ENCODE measurements at regions not wholly inside any gene's neighbourhood (a gene's known extent, or its start where the extent isn't known, plus 50 kb on each side); places are given as distances from the start of the nearest gene placed in this dataset.
"Not testable (repeated sequence)": the region's sequence is repeated elsewhere in the genome, so short reads cannot be mapped to it uniquely, and the experiment has no call there.

DNA sequence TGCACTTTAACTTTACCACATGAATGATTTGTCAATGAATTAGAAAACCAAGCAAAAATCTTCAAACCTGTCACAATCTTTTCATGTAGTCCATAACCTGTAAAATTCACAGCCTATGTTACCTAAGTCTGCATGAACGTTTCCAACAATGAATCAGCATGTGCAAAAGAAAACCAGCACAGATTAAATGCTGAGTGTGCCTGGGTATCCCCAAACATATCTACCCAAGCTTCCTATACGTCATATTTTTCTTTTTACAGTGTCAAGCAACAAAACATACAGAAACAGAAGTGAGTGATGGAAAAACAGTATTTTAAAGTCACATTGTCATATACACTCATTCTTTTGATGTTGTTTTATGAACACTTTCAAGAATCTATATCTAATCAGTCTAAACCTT lies 713.5 kb downstream of the RFPL4B start:
- no peak for DNase-seq

DNA sequence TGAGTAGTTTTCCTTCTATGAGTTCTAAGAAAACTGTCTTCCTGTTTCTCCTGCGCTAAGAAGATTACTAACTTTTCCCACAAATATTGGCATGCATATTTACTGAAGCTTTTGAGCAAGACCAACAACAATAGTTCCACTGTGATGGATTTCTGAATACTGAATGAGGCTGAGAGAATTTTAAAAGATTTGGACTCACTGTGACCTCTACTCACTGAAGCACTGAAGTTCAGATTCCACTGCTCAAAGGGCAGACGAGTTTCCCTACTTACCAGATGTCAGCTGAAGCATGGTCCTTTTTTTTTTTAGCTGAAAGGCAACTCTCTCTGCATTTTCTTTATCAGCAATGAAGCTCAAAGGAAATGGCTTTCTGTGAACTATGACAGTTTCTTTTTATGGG lies 718.5 kb downstream of the RFPL4B start:
- DNase-seq = no peak

DNA sequence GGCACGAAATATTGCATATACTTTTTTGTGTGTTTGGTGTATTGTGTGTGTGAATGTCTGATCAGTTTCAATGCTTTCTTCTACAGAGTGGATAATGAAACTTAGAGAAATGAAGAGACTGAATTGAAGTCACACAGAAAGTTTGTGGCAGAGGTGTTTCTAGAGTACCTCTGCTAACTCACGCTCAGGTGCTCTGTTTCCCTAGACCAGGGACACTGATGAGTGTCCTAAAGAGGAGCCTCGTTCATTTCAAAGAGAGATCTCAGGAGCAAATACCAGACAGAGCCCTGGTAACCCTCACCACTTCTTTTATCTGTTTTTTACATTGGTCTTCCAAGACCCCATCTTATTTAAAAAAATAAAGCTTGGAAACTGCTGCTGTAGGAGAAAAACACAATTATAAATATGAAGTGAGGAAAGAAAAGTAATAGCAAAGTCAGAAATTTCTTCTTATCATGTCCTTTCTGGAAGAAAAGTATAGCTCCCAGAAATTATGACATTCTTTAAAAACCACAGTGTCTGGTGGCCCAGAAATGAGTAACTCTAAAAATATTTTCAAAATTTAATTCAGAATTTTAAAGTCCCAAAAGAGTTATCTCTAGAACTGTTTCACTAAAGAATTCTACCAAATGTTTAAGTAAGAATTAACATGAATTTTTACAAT lies 720.6 kb downstream of the RFPL4B start:
- DNase-seq = no peak

DNA sequence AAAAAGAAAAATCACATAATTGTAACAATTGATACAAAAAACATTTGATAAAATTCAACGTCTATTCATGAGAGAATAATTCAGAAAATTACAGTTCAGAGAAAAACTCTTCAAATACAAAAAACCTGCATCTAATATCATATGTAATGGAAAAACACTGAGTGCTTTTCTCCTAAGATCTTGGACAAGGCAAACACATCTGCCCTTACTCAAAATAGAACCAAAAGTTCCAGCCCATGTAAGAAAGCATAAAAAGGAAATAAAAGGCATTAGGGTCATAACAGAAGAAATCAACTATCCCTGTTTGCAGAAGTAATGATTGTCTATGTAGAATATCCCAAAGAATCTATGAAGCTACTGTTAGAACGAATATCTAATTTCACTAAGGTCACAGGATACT lies 721.4 kb downstream of the RFPL4B start:
- DNase-seq = no peak

DNA sequence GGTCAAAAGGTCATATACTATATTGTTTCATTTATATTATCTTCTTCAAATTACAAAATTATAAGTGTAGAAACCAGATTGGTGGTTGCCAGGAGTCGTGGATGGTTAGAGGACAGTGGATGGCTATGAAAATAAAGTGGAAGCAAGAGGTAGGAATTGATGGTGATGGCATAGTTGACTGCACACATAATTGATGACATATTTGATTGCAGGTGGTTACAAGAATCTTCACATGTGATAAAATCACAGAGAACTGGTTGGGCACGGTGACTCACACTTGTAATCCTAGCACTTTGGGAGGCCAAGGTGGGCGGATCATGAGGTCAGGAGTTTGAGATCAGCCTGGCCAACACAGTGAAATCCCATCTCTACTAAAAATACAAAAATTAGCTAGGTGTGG lies 723.6 kb downstream of the RFPL4B start:
- DNase-seq = not testable (repeated sequence)

DNA sequence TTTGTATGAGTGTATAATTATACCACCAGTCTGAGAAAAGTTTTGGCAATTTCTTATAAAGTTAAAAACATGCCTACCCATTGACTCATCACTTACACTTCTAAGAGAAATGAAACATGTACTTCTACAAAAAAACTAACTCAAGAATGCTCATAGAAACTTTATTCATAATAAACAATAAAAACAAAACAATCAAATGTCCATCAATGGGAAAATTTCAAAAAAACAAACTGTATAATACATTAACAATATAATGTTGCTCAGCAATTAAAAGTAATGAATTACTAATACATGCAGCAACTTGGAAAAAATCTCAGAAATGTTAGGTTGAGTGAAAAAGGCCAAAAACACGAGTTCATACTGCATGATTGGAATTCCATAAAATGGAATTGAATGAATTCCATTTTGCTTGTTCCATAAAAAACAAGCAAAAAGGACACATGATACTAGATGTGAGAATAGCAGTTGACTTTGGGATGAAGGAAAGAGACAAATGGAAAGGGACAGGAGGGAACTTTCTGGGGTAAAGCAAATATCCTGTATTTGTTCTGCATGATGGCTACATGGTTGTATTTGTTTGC lies 726.6 kb downstream of the RFPL4B start:
- DNase-seq = no peak

DNA sequence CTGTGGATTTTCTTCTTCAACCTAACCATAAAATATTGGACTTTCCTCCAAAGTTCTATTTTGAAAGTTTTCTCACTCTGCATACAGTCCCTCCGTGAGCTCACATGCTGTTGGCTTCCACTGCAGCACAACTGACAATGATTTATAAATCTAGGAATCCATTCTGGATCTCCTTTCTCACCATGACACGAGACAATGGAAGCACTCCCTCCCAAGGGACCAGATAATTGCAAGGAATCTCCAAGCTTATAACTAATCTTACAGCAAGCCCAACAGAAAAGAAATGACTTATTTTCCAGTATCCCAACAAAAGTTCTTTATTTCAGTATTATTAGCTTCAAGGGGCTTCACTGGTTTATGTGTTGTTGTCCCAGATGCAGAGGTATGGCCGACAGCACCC lies 729.0 kb downstream of the RFPL4B start:
- no peak for DNase-seq

DNA sequence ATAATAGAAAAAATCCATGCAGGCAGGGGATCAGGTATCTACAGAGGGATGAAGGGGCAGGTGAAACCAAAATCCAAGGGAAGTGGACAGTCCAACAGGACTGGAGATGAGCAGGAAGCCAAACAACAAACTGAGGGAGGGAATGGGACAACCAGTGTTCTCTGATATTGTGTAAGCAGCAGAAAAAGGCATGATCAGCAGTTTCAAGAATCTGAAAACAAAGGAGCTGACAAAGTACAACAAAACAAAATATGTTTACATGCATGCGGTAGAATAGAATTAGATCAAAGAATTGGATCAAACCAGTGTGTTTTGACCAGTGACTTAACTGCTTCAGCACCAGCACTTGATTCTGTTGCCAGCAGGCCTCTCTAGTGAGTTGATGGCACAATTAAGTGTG lies 729.7 kb downstream of the RFPL4B start:
- DNase-seq = no peak

DNA sequence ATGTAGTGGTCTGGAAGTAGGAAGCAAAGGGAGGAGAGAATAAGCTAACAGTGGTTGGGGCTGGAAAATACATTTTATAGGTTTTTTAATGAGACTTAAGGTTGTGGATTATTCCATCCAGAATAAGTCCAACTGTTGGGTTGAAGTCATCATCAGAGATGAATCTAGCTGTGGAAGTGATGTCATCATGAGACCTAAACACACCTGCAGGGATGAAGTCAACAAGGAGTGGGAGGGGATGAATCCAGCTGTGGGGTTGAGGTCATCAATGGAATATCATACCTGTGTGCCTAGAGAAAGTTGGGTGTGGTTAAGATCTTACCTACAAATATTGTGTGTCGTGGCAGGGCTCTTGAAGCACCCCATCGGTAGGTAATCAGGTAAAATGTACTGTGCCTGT lies 730.7 kb downstream of the RFPL4B start:
- no peak for DNase-seq

DNA sequence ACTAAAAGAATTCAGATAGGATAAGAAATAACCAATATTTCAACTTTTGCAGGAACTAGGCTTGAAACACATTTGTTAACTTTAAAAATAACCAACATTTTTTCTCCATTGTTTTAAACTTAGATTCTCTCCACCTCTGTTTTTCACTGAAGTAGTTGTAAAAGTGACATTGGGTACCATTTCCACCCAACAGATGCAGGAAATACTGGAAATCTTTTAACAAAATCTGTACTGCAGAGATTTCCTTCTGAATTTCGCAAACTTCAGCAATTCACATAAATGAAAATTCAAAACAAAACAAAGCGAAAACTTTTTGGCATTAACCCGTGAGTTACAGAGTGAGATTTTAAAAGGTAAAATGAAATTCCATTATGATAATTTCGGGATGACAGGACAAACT lies 731.7 kb downstream of the RFPL4B start:
- DNase-seq = no peak

DNA sequence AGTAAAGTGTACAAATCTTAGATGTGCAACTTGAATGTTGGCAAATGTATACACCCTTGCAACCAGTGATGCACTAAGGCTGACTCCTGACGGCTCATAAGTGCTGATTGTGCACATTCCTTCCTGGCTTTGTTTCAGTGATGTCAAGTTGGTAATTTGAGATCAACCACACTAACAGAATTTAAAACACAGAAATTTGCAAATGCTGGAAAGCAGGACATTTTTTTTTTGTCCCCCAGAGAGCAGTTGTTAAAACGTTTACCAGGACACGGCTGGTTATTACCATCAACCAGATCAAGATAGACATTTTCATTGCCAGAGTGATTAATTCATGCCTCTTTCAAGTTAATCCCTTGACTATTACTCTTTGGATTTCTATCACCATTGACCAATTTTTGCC lies 735.6 kb downstream of the RFPL4B start:
- DNase-seq = no peak

DNA sequence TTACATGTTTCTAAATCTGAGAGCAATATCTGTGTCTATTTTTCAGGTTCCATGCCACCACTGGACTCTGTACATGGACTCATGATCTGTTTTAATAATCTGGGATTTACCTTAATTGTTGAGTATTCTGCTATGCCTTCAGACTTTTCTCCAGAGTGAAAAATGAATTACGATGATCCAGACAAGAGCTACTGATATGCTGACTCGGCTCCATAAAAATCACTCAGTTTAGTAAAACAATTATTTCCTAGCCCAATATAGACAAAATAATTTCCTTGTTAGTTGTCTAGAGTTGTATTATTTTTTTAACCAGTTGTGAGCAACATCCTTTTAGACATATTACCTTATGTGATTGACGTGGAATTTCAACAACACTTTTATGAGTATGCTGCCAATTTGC lies 736.8 kb downstream of the RFPL4B start:
- no peak for DNase-seq

DNA sequence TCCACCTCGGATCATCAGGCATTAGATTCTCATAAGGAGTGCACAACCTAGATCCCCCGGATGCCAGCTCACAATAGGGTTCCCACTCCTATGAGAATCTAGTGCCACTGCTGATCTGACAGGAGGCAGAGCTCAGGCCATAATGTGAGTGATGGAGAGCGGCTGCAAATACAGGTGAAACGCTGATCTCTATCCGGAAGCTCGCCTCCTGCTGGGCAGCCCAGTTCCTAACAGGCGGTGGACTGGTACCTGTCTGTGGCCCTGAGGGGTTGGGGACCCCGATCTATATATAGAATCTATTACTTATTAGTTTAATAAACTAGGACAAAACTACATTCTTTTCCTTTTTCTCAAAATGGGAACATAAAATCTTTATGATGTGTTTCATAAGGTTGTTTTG lies 741.9 kb downstream of the RFPL4B start:
- DNase-seq = no peak

DNA sequence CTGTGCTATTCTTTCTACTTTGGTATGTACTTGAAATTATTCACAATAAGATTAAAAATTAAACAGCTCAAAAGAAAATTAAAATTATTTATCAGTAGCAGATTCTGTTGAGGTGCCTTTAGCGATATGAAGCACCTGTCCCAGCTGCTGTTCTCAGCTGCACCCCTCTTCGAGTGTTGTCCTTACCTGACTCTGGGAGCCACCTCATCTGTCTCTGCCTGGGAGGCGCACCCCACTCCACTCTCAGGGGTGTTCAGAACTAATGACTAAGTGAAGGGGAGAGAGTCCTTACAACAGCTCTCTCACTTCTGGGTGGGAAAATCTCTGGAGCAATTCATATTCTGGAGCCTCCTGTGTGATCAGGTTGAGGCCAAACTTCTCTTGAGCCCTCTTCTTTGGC lies 745.7 kb downstream of the RFPL4B start:
- no peak for DNase-seq

DNA sequence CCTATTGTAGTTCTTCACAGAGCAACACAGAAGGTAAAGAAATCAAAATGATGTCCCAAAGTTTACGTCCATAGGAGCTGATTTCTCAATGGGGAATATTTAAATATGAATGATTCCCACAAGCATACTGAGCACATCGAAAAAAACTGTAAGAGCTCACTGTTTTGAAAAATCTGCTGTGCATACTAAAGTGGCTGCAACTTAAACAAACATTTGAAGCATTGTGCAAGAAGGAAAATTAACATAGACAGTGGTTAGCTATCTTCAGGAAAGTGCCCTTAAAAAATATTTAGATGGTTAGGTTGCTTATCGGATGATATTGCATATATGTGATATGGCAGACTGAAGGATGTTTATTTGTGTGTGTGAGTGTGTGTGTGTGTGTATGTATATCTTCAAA lies 747.6 kb downstream of the RFPL4B start:
- no peak for DNase-seq

DNA sequence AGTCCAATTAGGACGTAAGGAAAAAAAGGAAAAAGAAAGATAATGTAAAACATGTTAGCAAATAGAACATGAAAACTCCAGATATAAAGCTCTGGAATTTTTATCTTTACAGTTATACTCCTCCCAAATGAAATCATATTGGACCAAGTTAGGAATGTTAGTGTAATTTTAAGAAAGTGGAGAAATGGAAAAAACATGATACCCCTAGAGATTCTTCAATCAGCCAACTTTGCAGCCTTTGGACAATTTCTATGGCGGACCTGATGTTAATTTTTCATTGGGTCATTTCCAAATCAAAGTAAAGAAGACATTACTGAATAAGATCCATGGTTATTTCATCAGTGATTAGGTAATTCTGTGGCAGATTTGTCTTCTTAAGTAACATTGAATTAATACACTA lies 748.7 kb downstream of the RFPL4B start:
- no peak for DNase-seq

DNA sequence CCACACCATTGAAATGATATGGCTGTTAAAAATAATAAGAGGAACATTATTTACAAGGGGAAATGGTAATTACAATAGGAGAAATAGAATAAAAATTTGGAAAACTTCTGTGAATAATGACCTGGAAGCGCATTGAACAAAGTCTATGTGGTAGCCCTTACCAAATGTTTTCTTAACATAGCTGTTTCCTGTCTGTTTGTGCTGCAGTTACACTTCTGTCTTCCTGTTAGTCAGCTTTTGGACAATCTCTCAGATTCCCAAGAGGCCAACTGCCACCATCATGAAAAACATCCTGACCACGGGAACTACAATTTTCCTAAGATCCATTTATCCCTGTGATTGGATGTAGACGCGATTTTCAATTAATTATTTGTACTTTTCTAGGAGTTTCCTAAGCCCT lies 754.4 kb upstream of the MARCKS start:
- DNase-seq = no peak

DNA sequence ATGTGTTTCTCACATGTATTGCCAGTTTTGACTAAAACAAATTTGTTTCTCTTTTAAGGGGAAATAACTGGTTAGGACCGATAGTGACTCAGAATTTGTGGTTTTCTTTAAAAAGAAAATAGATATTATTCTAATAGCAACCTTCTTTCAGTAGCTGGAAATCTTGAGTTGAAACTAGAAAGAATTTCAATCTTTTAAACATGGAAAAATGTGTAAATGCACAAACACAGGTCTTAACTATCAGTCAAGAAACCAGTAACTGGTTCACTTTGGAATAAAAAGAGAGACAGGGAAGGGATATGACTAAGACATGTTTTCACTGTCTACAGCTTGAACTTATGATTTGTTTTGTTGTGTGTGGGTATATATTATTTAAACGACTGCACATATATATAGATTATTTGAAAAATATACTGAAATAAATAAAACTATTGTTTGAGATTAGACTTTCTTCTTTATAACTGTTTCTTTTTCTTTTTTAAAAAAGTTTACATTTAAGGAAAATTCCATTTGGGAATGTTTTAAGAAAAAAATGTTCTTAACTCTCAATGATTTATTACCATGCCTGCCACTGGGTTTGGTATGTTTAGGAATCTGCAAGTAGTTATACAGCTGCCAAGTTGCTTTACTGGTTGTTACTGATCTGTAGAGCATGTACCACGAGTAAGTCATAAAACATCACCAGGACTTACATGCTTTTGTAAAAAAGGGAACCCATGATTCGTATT lies 753.3 kb upstream of the MARCKS start:
- no peak for DNase-seq

DNA sequence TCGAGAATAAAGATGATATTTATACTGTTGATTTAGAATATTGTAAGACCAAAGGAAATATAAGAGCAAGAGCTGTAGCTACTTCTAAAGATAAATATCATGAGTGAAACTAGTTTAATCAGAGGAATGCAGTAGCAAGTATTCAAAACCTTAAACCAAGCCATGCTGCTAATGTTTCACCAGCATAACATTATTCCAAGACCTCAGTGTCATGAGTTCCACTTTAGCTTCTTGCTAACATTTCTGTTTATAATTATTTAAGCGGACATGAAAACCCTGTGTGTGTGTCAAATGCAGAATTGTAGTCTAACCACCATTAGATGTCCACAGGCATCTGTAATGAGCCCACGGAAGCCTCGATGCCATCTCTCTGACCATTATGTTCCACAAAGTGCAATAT lies 752.6 kb upstream of the MARCKS start:
- no peak for DNase-seq

DNA sequence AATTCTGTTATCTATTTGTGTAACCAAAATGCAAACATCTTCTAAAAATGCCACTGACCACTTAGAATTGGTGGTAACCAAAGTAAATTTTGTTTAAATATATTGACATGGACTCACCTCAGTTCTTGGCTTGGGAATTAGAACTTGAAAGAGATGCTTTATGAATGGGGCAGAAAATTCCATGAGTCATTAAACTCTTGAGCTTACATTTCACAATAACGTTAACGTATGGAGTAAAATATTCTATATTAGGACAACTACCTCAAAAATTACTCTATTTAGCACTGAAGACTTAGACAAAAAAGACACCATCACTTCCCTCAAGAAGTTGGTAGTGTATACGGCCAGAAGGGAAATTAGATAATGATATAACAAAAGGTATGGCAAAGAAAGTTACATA lies 752.2 kb upstream of the MARCKS start:
- no peak for DNase-seq

DNA sequence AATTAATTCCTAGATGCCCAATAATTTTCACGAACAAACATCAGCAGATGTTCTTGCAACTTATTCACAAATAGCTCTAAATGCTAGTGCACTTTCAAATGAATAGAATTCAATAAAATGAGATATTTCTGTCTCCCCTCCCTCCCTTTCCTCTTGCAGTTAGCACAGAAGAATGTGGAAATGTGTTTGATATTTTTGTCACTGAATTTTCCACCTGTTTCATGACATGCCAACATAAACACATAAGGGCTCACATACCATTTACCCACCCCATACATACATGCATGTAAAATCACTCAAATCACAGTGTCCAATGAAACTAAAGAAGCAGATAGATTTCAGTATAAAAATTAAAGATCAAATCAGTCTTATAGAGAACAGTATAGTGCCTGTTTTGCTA lies 746.9 kb upstream of the MARCKS start:
- DNase-seq = no peak

DNA sequence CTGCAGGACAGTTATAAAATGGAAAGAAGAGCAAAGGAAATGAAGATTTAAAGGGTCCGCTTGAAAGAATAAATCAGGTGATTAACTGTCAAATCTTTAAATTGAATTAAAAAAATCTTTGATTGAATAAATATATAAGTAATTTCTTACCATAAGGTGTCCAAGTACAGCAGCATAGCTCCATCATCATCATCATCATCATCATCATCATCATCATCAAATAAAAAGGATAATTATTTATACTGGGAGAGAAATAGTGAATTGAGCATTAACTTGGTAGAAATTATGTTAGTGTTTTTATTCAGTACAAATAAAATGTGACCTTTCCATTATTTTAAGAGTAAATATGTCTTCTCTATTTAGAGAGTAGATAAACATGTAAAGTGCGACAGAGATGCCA lies 745.6 kb upstream of the MARCKS start:
- DNase-seq = no peak

DNA sequence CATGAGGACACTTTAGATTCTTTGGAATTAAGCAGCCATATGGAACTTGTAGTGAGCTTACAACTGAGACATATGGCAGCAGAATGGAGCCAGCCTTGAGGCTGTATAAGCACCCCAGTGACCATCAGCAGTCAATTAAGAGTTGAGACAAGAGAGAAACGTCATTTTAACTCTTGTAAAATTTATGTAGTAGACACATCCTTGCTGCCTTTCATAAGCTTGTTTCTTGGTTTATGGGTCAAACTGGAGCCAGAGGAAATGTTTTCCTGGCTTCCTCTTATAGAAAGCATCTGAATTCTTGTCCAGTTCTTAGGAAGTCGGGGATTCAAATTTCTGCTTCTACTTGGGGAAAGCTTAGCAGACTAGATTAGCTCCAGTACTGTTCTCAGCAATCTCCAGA lies 745.1 kb upstream of the MARCKS start:
- DNase-seq = no peak

DNA sequence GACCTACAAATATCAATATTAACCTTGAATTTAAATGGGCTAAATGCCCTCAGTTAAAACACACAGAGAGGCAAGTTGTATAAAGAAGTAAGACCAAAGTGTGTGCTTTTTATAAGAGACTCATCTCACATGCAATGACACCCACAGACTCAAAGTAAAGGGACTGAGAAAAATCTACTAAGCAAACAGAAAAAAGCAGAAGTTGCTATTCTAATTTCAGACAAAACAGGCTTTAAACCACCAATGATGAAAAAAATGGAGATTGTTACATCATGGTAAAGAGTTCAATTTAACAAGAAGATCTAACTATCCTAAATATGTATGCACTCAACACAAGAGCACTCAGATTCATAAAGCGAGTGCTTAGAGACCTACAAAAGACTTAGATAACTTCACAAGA lies 741.9 kb upstream of the MARCKS start:
- no peak for DNase-seq

DNA sequence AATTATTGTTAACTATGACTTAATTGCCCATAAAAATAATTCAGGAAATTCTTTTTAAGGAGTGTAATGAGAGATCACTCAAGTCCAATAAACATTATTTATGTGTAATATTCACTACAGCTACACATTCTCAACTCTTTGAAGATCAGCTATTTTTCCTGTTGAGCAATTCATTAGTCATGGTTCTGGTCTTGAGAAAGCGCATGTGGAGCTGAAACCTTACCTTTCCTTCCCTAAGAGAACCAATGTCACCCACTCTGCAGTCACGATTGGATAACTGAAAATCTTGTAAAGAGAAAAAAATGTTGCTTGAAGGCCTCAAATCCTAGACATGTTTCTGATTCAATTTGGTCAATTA lies 736.9 kb upstream of the MARCKS start:
- DNase-seq = no peak
